Loucy (cell line): ENCODE measurements at regions not wholly inside any gene's neighbourhood (a gene's known extent, or its start where the extent isn't known, plus 50 kb on each side); places are given as distances from the start of the nearest gene placed in this dataset.

Experiments
- H2AFZ ChIP-seq: fragments of 200-600 bp; sonication (generic); 2 replicates; pipeline ENCODE4 v1.6.0; 2016; ENCODE audit warnings: antibody characterized with exemption, mild to moderate bottlenecking, low read length, moderate library complexity
- H3F3A ChIP-seq: fragments of 200-600 bp; 2 replicates; pipeline ENCODE4 v1.6.0; 2016; ENCODE audit warnings: antibody characterized with exemption, low read depth, mild to moderate bottlenecking
- H3K27me3 ChIP-seq: fragments of 200-600 bp; sonication (generic); 2 replicates; pipeline ENCODE4 v1.6.1; 2014; ENCODE audit warnings: low read length, mild to moderate bottlenecking; ENCODE audit not compliant: insufficient read depth, poor library complexity, severe bottlenecking
- H3K36me3 ChIP-seq: fragments of 200-600 bp; sonication (generic); 2 replicates; pipeline ENCODE4 v1.6.1; 2016; ENCODE audit warnings: low read length; ENCODE audit not compliant: insufficient read depth
- H3K4me1 ChIP-seq: fragments of 200-600 bp; sonication (generic); 2 replicates; pipeline ENCODE4 v1.5.1; 2014; ENCODE audit warnings: low read length, mild to moderate bottlenecking; ENCODE audit not compliant: insufficient read depth, poor library complexity, severe bottlenecking
- H3K4me2 ChIP-seq: fragments of 200-600 bp; sonication (generic); 2 replicates; pipeline ENCODE4 v1.6.0; 2014; ENCODE audit warnings: antibody characterized with exemption, low read length, low read depth, mild to moderate bottlenecking; ENCODE audit not compliant: poor library complexity, severe bottlenecking
- H3K4me3 ChIP-seq: fragments of 200-600 bp; sonication (generic); 2 replicates; pipeline ENCODE4 v1.5.1; 2014; ENCODE audit warnings: low read length, mild to moderate bottlenecking, mixed read lengths; ENCODE audit not compliant: poor library complexity, severe bottlenecking
- H3K79me2 ChIP-seq: fragments of 200-600 bp; sonication (generic); 2 replicates; pipeline ENCODE4 v1.6.1; 2014; ENCODE audit warnings: low read length; ENCODE audit not compliant: insufficient read depth
- H3K9ac ChIP-seq: fragments of 200-600 bp; sonication (generic); 2 replicates; pipeline ENCODE4 v1.6.0; 2014; ENCODE audit warnings: mild to moderate bottlenecking, low read depth, low read length, moderate library complexity; ENCODE audit not compliant: poor library complexity, severe bottlenecking
- H3K9me2 ChIP-seq: fragments of 200-600 bp; sonication (generic); replicated peaks from 2 replicates; pipeline ENCODE4 v1.6.1; 2016; ENCODE audit warnings: low read depth, low read length, mixed read lengths
- H3K9me3 ChIP-seq: fragments of 200-600 bp; sonication (generic); 2 replicates; pipeline ENCODE4 v1.6.1; 2014; ENCODE audit warnings: mild to moderate bottlenecking, antibody characterized with exemption, low read length, low read depth; ENCODE audit not compliant: insufficient read depth
- H4K20me1 ChIP-seq: fragments of 200-600 bp; sonication (generic); 2 replicates; pipeline ENCODE4 v1.6.0; 2014; ENCODE audit warnings: antibody characterized with exemption, low read length, mild to moderate bottlenecking; ENCODE audit not compliant: insufficient read depth, poor library complexity, severe bottlenecking
- EZH2phosphoT487 ChIP-seq: fragments of 200-600 bp; IDR thresholded peaks from 2 replicates; pipeline ENCODE4 v1.6.1; 2018; ENCODE audit warnings: antibody characterized with exemption, mild to moderate bottlenecking, moderate library complexity, borderline replicate concordance
- TF ChIP-seq, protein P1 (sequence below): fragments of 200-600 bp; sonication (generic); conservative IDR thresholded peaks from 2 replicates; pipeline ENCODE4 v1.5.1; 2014; ENCODE audit warnings: mild to moderate bottlenecking, antibody characterized with exemption, low read length

DNA sequence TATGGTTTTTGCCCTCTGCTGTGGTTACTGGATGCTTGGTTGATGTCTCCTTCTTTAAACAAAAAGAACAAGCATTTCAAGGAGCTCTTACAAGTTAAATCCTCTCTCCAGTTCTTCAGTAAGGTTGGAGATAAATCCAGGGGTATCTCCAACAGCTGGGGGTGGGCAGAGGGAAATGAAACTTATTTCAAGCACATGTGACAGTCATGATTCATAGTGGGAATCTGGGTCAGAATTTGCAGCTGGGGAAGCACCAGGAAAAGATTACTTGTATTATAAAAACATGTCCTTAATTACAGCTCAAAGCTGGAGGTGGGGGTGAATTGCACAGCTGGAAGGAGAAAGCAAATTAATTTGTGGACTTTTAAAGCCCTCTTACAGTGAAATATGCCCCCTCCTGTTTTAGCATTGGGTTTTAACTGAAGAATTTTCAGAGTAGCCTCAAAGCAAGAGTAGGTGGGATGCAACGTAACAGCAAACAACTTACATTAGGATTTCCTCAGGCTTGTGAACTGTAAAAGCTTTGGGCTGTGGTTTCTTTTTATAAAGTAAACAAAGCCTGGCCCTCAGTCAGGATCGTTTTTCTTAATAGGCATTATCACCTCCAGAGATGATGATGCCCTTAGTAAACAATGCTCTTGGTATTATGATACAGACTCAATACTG, 596.4 kb downstream of the NYAP2 start:
- H3K4me1 ChIP-seq, result no peaks in the 10 kb centered on the region

DNA sequence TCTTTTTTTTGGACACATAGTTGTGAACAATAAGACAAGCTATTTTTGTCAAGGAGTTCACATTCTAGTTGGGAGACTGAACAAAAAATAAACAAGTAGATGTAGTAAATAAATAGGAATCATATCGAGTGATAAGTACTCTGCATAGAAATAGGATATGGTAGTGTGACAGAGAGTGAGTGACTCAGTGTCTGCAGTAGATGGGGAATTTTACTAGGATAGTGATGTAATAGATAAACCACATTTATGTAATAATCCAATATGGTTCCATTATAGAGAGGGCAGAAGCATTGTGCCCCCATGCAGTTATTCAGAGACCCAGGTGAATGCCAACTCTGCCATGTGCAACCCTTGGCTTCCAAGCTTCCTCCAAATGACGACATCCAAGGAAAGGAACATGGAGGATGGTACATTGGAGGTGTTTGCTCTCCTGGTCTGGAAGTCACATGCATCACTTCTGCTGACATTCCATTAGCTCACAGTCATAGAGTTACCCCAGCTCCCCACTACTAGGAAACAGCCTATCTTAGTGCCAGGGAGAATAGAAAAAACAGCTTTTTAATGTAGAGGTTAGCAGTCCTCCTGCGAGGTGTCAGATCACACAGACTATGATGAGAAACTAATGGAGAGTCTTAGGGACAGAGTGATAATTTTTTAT, 595.4 kb downstream of the NYAP2 start:
- Histone ChIP-seq H2AFZ (no peak overlapping the region), H3K9me3 (no peaks in the 10 kb centered on the region), H3K36me3 (no peaks in the 10 kb centered on the region), H3K4me1 (no peaks in the 10 kb centered on the region), H3K9me2 (no peaks in the 10 kb centered on the region), H3K9ac (no peak overlapping the region), H3K4me3 (no peak overlapping the region), H3K79me2 (no peaks in the 10 kb centered on the region), H3F3A (no peaks in the 10 kb centered on the region), H3K27me3 (no peaks in the 10 kb centered on the region), H4K20me1 (no peaks in the 10 kb centered on the region), H3K4me2 (no peak overlapping the region)
- TF ChIP-seq EZH2phosphoT487, result no peak
- TF ChIP-seq, protein P1, sequence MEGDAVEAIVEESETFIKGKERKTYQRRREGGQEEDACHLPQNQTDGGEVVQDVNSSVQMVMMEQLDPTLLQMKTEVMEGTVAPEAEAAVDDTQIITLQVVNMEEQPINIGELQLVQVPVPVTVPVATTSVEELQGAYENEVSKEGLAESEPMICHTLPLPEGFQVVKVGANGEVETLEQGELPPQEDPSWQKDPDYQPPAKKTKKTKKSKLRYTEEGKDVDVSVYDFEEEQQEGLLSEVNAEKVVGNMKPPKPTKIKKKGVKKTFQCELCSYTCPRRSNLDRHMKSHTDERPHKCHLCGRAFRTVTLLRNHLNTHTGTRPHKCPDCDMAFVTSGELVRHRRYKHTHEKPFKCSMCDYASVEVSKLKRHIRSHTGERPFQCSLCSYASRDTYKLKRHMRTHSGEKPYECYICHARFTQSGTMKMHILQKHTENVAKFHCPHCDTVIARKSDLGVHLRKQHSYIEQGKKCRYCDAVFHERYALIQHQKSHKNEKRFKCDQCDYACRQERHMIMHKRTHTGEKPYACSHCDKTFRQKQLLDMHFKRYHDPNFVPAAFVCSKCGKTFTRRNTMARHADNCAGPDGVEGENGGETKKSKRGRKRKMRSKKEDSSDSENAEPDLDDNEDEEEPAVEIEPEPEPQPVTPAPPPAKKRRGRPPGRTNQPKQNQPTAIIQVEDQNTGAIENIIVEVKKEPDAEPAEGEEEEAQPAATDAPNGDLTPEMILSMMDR, result no peak

More for the DNA sequence above, 596.4 kb downstream of the NYAP2 start:
- Histone ChIP-seq H4K20me1 (no peaks in the 10 kb centered on the region), H3K79me2 (no peaks in the 10 kb centered on the region), H3K9me3 (no peaks in the 10 kb centered on the region), H3K9me2 (no peaks in the 10 kb centered on the region), H3K9ac (no peak overlapping the region), H2AFZ (no peak overlapping the region), H3K4me2 (no peak overlapping the region), H3K36me3 (no peaks in the 10 kb centered on the region), H3K4me3 (no peak overlapping the region), H3K27me3 (no peaks in the 10 kb centered on the region), H3F3A (no peaks in the 10 kb centered on the region)
- TF ChIP-seq, protein P1, result no peak
- no peak for TF ChIP-seq EZH2phosphoT487

- H3K4me1 ChIP-seq, result no peaks in the 10 kb centered on the region
- H3K4me2 ChIP-seq, result no peak overlapping the region
- no peak for TF ChIP-seq EZH2phosphoT487
- TF ChIP-seq, protein P1, result no peak
- no peaks in the 10 kb centered on the region for H3K79me2 ChIP-seq
- no peaks in the 10 kb centered on the region for H3K36me3 ChIP-seq
- H4K20me1 ChIP-seq, result no peaks in the 10 kb centered on the region
- no peaks in the 10 kb centered on the region for H3K27me3 ChIP-seq
- H2AFZ ChIP-seq, result no peak overlapping the region
- no peaks in the 10 kb centered on the region for H3K9me2 ChIP-seq
- H3K9me3 ChIP-seq, result no peaks in the 10 kb centered on the region
- no peak overlapping the region for H3K9ac ChIP-seq
- no peak overlapping the region for H3K4me3 ChIP-seq
- H3F3A ChIP-seq, result no peaks in the 10 kb centered on the region
Observed at GRCh38 chr2:225993430-225993829, 593.9 kb downstream of the NYAP2 start.
